GM19463 (cell line): ENCODE measurements at regions not wholly inside any gene's neighbourhood (a gene's known extent, or its start where the extent isn't known, plus 50 kb on each side); places are given as distances from the start of the nearest gene placed in this dataset.
"Not testable (repeated sequence)": the region's sequence is repeated elsewhere in the genome, so short reads cannot be mapped to it uniquely, and the experiment has no call there.

ENCODE experiments used
- ATAC-seq: cut with Tn5 transposase; IDR thresholded peaks from one replicate; pipeline ENCODE4 v1.9.1; 2021; ENCODE audit warnings: mild to moderate bottlenecking, moderate library complexity; ENCODE audit not compliant: unreplicated experiment

DNA sequence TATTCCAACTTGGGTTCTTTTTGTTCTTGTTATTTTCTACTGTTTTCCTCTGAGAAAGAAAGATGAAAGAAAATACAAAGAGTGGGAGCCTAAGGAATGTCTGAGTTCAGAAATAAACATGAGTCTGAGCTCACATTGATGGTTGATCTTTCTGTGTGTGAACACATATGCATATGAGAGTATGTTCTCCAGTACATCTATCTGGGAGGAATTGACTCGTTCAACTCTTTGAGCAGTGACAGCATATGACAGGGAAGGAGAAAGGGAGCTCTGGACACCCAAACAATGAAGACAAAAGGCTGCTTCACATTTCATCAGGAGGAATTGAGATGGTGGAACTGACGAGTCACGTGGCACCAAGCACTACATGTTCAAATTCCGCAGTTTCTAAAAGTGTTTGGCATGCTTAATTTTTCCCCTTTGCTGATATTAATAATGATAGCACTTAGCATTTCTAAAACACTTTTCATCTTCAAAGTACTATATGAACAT, 229.8 kb upstream of the ACVR2A start:
- no peak for ATAC-seq

- no peak for ATAC-seq
Observed at GRCh38 chr2:147614471-147614870, 230.4 kb upstream of the ACVR2A start.

DNA sequence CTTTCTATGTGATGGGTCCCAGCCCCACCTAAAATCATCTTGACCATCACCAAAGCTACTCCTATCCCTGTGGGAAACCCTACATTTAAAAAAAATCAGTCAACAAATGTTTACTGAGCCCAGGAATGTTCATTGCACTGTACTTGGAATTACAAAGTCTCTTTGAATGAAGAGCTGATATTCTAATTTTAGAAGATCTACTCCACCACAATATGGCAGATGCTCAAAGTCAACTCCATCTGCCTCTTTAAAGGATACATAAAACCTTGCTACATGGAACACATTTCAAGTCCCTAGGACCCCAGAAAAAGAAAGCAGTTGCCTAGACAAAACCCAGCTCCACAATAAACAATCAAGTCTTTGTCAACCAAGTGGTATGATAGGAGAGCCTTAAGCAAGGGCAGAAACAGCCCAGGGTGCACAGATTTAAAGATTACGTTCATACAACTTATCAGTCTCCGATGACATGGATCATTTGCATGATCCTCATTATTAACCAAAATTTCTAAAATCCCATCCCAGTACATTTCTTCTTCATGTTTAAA, 234.3 kb upstream of the ACVR2A start:
- ATAC-seq, result no peak

DNA sequence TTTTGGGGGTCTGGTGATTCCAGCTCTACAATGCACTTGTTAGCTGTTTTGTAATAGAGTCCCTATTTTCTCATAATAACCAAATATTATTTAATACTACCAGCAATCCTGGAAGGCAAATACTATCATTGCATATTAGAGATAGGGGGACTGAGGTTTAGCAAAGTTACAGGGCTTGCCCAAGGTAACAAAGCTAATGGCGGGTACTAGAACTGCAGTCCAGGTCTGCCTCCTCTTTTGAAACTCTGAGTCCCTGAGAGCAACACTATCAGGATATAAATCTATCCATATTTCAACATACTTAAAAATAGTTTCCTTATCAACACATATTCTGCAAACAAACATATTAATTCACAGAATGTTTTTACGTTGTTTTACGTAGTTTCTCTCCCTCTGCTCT, 235.5 kb upstream of the ACVR2A start:
- ATAC-seq, result no peak

GRCh38 chr2:147607379-147607778, 237.4 kb upstream of the ACVR2A start:
- ATAC-seq, result no peak

GRCh38 chr2:147603876-147604275, 241.0 kb upstream of the ACVR2A start:
- no peak for ATAC-seq

- no peak for ATAC-seq
Observed at GRCh38 chr2:147603447-147603846, 241.4 kb upstream of the ACVR2A start.

DNA sequence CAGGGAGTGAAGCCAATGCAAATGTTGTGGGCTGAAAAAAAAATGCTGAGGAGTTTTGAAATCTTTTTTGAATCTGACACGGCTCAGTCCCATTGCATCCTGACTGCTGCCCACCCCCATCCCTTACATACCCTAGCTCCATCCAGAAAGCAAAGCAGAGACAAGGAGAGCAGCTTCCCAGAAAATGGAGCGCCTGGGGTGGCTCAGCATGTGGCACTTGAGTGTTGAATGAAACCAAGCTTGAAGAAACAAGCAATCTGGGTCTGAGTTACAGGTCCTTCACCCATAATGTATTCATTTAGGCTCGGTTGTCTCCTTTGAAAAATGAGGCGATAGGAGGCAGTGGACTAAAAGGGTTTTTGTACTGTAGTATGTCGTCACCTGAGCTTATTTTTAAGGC, 244.2 kb upstream of the ACVR2A start:
- ATAC-seq, result no peak

DNA sequence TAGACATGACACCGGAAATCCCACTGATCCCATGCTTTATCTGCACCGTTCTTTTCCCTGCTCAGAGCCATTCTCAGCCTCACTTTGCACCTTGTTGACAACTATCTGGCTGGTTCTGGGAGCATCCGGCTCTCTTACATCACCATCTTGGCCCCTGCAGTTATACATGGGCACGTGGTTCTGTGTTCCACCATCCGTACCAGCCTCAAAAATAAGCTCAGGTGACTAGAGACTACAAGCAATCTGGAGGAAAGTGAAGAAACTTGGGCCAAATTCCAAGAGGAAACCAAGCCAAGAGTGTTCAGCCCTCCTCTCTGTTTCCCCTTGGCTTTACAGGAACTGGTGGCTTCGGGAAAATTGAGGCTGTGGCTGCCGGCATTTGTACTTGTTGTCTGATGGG, 244.6 kb upstream of the ACVR2A start:
- ATAC-seq, result no peak

GRCh38 chr2:147595200-147595599, 249.6 kb upstream of the ACVR2A start:
- no peak for ATAC-seq

DNA sequence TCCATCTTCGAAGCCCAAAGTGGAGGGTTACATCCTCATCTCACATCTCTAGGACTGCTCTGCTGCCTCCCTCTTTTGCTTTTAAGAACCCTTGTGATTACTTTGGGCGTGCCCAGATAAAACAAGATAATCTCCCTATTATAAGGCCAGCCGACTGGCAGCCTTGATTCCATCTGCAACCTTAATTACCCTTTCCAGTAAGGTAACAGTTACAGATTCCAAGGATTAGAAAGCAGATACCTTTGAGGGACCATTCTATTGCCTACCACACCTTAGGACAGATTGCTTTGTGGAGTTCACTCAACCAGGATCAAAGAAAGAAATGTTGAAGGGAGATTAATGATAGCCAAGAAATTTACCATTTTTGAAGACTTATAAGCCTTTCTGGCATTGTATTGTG, 250.8 kb upstream of the ACVR2A start:
- no peak for ATAC-seq

- not testable (repeated sequence) for ATAC-seq
Observed at GRCh38 chr2:147592784-147593183, 252.0 kb upstream of the ACVR2A start.

GRCh38 chr2:147589127-147589526, 255.7 kb upstream of the ACVR2A start:
- no peak for ATAC-seq

- ATAC-seq, result no peak
Observed at GRCh38 chr2:147588191-147588590, 256.6 kb upstream of the ACVR2A start.

DNA sequence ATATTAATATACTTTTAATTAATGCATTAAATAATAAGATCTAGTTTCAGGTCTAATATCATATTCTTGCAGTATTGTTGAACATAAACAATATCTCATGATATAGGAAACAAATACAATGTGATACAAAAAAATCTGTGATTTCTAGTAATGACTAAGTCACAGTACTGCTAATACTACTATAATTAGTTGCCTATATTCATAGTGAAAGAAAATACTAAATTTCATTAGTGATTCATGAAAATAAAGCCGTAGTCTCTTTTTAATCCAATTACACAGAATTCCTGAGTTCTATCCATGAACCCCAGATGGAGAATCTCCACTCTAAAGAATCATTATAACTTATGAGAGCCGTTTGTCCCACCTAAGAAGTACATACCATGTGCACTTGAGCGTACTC, 266.3 kb upstream of the ACVR2A start:
- ATAC-seq, result no peak

- ATAC-seq, result no peak
Observed at GRCh38 chr2:147577998-147578380, 266.8 kb upstream of the ACVR2A start.

DNA sequence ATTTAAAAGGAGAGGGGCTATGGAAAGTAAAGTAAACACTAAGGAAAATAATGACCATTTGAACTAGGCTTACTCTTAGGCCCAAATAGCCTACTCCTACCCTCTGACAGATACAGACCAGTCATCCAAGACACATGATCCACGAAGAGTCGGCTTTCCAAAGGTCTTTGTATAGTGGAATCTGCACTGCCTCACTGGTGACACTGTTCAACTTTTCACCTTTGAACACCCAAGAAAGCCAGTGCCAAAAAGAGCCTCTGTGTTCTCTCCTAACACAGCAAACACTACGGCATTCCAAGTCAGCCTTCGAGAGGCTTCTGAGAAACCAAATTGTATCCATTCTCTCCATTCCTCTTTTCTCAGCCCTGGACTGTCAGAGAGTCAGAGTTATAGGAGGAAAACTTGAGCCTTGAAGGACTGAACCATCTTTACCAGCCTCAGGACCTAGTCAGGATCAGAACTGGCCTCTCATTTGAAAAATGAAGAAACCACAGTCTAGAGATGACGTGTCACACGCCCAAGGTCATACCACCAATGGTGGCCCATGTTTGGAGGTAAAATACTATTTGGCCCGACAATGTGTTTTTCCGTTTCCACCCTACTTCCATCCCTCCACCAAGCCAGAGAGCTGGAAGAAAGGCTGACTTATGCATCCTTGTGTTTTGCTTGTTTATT, 267.4 kb upstream of the ACVR2A start:
- no peak for ATAC-seq

DNA sequence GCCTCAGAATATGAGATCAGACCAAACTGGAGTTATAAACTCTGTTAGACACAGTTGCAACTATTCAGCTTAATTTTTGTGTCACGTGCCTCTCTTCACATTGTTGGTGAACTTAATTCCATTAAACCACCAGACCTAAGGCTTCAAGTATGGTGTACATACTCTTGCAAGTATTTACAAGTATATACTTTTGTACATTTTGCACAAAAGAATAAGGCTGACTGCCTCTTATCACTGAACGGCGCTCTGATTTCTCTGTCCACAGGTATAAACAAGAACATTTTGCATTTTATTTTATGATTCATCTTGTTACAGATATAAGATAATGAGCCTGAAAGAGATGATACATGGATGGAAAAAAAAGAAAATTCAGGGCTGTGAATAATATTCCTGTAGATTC, 269.7 kb upstream of the ACVR2A start:
- ATAC-seq, result no peak

DNA sequence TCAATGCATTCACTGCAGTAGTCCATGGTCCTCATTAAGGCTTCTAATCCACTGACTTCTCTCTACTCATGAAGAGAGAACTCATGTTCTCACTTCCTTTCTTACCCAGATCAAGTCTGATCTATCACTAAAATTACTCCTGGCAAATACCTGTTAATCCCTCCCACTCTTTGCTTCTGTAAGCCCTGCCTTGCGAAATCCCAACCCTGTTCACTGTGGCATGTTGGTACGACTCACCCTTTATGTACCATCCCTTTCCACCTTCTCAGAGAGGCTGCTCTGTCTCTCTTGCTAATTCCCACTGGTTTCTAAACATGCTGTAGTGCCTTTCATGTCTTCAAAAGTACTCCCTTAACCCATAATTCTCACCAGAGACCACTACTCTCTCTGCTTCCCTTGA, 272.2 kb upstream of the ACVR2A start:
- no peak for ATAC-seq

DNA sequence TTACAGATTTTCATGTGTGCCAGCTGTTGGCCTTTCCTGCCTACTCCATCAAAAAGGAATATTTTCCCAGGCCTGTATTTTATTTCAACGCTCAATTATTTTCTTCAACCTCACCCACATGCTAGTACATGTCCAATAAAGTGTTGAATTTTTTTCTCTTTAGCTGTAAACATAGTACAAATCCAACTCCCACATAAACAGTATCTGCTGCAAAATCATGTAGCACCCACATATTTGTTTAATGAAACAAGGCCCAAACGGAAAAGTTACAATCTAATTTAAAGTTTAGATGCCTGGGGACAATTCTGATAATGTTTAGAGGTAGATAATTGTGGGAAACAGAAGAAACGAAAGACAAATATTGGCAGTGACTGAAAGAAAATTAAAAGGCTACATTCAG, 275.4 kb upstream of the ACVR2A start:
- ATAC-seq, result no peak

GRCh38 chr2:147568109-147568508, 276.7 kb upstream of the ACVR2A start:
- no peak for ATAC-seq

DNA sequence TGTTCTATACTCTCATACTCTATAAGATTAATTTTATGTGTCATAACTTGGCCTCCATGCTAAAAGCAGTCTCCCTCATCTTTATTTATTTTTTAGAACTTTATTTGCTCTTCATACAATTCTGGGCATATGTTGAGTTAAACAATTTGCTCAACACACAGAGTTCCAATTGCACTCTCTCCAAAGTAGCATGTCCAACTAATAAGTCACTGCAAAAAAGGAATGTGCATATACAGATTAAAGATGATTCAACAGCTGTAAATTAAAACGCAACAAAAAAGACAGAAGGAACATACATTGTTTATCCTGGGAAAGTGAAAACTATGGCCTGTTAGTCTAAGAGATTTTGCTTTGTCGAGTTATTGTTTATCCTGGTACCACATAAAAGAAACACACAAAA, 277.7 kb upstream of the ACVR2A start:
- ATAC-seq, result no peak
